ENCODE measurements at regions not wholly inside any gene's neighbourhood (a gene's known extent, or its start where the extent isn't known, plus 50 kb on each side); places are given as distances from the start of the nearest gene placed in this dataset.

DNA sequence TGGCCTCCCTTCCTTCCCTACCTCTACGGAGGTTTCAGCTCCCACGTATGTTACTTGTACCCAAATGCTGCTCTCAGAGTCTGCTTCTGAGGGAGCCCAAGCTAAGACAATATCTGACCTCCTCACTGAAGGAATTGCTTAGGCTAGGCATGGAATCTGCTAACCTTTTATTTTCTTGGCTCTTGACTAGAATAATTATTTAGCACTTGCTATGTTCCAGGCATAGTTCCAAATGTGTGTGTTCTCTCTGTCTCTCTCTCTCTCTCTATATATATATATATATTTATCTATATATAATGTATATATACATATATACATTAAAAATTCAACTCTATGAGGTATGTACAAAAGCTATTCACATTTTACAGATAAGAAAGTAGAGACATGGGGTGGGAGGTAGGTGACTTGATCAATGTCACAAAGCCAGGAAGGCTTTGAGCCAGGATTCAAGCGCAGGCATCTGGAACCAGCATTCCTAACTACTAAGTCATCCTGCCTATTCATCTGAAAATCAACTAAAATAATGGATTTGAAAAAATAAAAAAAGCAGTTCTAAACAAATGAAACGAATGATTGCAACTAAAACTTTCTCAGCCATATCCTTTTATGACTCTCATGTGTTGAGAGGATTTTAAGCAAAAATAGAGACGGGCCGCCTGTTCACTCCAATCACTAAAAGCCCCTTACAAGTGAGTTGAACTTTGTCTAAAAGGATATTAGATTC is 189.7 kb upstream of the JAG1 start:
- DNase-seq (ENCODE audit: low read depth) = no peak

DNA sequence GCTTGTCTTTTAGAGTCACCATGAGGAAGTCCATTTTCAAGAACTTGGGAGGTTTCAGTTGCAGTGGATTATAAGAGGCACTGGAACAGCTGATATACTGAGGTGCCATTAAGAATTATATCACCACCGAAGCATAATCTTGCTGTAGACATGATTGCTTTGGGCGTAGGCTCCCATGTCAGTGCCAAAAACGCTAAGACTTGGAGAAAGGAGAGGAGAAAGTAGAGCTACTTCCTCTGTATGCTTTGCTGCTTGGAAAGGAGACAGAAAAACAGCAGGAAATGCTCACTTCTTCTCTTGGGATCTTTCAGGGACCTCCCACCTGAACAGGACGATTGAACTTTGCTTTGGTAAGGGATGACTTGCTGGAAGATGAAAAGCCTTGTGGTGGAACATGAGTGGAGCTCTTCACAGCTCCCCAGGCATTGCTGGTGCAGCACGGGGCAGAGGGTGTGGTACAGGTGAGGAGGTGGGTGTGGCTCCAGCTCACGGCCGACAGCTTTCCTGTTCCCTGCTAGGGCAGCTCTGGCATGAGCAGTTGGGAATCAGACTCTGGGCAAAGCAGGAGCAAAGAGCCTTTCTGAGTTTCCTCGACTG is 190.4 kb upstream of the JAG1 start:
- no peak for DNase-seq (ENCODE audit: low read depth)

DNA sequence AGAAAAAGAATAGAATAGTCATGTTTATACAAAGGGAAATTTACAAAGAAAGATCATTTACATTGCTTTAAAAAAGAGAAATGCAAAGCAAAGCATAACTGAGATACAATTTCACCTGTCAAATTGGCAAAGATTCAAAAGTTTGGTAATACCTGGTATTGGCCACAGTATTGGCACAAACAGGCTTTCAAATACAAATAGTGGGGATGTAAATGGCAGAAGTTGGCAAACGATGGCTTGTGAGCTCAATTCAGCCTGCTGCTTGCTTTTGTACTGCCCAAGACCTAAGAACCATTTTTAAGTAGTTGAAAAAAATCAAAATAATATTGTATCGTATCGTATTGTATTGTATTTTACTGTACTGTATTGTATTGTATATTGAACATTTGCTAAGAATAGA is 194.5 kb upstream of the JAG1 start:
- DNase-seq (ENCODE audit: low read depth) = no peak

DNA sequence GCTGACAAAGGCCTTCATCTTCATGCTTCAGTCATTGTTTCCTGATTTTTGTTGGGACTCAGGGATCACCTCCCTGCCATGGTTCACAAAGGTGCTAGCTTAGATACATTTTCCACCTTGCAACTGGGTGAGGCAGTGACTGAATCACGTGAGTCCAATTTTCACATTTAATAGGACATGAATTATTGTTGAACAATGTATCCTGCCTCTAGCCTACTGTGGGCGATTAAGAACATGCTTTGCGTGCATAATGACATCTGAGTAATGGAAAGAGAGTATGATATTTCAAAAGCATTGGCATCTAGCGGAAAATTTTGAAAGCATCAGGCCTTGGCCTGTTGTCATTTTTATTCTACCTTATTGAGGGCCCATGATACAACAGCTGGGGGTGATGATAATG is 199.2 kb upstream of the JAG1 start:
- DNase-seq (ENCODE audit: low read depth) = no peak

DNA sequence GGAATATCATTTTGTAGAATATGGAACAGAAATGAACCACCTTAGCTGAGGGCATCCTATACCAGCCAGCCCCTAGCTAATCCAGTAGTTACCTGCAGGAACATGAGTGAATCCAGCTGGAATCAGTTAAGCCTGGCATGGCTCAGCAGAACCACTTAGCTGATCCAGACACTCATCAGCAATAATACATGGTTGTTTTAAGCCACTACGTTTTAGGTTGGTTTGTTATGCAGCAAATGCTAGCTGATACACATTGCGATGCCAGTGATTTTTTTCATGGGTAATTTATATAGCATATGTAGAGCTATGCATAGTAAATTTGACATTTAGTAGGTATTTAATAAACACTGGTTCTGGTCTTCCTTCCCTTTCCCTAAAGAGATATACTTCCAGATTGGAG is 201.9 kb upstream of the JAG1 start:
- no peak for DNase-seq (ENCODE audit: low read depth)

DNA sequence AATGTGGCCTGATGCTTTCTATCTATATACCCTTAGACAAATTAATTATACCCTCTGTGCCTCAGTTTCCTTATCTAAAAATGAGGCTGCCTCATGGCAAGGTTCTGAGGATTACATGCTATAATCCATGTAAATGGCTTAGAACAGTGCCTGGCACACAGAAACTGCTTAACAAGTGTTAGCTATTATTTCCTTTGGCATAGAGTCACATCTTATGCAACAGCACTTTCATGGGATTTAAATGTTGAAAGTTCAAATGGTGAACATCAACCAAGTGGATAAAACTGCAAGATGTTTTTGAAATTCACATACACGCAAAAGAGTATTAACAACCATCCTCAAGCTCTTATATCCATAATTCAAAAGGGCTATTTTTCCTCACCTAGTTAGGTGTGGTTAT is 202.8 kb upstream of the JAG1 start:
- DNase-seq (ENCODE audit: low read depth) = peak; percentile 65

DNA sequence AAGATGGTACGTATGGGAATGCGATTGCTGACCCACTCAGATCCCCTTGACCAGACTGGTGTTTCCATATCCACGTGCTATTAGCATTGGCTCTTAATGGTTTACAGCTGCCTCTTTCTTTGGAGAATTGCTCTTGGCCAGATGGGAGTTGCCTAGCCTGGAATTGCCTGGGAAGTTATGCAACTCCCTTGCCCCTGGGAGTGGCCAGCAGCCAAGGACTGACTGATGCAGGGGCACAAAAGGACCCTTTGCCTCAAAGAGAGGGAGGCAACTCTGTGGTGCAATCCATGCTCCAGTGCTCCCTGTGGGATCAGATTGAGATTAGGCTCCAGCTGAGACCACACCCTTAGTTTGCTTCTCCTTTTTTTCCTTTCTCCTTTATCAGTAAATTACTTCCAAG is 203.5 kb upstream of the JAG1 start:
- no peak for DNase-seq (ENCODE audit: low read depth)

DNA sequence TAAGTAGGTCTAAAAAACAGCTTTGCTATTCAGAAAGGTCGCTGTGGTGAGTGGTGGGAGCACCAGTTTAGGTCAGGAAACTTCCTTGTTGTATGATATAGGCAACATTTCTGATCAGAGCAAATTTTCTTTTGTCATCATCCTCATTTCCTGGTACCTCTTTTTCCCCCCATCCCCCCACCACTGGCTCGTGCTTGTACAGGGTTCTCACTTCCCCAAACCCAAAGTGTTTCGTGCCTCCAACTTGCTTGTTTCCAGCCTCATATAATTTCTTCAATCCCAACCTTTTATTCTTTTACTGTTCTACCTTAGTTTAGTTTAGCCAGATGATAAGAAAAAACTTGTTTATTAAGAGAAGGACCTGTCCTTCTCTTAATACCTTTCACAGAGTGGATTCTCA is 209.4 kb upstream of the JAG1 start:
- no peak for DNase-seq (ENCODE audit: low read depth)

DNA sequence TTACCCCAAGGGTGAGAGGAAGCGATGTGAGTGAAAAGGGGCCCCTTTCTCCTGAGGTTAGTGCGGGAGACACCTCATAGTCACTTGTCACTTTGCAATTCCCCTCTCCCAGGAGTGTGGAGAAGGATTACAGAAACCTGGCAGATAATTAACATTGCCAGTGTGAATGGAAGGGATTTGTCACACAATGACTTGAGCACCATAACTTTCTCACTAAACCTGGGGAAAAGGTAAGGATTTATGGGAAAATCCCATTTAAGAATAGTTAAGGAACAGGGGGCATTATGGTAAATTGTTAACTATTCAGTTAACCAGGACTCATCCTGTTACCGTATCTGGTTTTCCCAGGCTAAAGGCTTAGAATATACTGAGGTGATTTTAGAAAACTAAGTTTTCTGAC is 219.5 kb upstream of the JAG1 start:
- DNase-seq (ENCODE audit: low read depth) = no peak

DNA sequence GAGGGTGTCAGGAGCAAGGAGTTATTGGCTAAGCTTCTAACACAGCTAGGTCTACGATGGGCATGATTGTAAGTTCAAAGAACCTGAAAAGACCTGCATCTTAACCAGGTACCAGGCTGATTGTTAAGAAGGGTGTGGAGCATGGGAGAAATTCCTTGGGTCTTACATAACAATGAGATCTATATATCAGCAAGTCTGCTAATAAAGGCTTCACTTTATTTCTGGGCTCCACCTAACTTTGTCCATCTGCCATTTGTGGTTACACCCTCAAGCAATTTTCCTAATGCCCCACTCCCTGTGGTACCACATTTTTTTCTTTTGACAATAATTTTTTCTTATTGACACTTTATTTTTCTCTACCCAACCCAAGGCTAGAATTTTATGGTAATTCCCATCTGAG is 223.5 kb upstream of the JAG1 start:
- no peak for DNase-seq (ENCODE audit: low read depth)

DNA sequence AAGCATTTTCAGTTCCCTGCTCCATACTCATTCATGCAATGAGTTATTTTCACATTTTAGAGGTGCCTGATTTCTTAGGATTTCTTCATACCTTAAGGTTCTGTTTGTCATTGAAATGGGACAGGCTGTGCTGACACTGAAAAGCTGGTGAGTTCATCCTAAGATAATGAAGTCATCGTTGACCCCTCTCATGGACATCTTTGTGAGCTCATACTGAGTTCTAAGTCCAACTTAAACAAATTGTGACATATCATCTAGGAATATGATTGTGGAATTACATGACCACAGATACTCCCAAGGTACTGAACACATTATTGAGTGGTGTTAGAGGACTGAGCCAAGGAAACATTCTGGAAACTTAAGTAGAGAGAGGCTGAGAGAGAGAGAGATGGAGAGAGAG is 224.8 kb upstream of the JAG1 start:
- peak; percentile 61 for DNase-seq (ENCODE audit: low read depth)

DNA sequence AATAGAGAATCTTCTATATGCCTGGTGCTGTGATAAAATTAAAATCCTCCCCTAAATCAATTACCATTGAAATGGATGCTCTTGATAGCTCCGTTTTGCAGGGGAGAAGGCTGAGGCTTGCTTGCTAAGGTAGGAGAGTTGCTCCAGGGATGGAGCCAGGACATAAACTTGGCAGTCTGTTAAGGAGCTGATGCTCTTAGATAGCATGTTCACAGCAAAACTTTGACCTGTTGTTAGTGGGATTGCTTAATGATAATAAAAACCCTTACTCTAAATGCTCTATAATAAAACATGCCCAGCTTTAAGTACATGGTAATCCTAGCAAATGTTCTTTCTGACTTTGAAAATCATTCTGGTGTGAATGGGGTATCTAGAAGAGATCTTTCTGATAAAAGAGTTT is 228.4 kb upstream of the JAG1 start:
- DNase-seq (ENCODE audit: low read depth) = no peak

DNA sequence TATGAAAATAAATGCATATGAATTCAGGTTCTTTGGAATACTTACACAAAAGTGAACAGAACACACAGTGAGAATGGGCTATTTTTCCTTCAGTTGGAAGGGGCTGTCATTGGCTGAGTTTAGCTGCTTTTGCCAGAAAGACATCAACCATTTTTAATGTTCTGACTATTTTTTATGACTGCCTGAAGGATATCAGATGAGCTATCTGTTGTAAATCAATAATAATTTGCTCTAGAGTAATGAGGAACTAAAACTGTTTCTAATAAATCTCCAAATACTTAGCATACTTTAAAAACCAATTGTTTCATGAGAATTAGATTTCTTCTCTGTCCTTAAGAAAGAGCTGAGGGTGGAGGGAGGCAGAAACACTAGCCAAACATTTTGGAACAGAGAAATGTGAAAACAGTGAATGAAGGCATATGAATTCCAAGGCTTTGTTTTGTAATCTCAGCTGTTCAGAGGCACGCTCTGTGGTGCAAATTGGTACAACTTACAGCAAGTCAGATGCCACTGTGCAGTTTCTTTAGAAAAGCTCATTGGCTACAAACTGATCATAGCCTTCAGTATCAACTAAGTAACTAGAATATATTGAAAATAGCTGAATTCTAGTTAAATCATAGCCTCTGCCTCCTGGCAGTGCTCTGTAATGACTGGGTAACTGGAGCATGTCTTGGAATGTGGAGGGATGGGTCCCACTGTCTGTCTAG is 228.9 kb upstream of the JAG1 start:
- peak; percentile 47 for DNase-seq (ENCODE audit: low read depth)

DNA sequence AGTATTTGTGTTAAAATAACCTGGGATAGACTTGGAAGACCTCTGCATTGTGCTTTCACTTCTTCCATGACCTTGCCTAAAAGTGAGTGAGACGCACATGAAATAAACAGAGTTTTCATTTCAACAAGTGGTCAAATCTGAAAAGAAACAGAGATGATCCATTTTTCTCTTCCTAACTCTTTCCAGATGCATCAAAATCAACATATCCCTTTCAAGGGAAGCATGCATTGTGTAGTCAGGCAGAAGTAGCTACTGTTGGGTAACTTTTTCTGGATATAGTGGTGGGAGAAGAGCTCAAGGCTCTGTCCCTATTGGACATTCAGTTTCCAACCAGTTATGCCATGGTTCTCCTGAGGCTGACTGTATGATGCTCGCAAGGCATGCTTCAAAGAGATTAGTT is 233.0 kb upstream of the JAG1 start:
- DNase-seq (ENCODE audit: low read depth) = no peak

DNA sequence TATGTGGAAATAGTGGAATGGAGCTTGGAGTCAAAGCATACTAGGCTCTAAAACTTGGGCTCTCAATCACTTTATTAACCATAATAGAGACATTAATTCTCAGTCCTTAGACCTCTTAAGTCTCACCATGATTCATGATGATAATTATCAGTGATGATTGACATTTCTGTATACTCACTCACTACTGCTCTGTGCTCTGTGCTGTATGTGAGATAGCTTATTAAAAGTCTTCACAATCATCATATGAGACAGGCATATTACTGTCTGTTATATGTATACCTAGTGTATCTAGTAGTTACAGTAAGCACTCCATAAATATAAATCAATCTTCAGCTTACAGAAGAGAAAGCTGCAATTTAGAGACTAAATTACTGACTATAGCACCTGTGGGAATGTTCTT is 236.0 kb upstream of the JAG1 start:
- DNase-seq (ENCODE audit: low read depth) = no peak

DNA sequence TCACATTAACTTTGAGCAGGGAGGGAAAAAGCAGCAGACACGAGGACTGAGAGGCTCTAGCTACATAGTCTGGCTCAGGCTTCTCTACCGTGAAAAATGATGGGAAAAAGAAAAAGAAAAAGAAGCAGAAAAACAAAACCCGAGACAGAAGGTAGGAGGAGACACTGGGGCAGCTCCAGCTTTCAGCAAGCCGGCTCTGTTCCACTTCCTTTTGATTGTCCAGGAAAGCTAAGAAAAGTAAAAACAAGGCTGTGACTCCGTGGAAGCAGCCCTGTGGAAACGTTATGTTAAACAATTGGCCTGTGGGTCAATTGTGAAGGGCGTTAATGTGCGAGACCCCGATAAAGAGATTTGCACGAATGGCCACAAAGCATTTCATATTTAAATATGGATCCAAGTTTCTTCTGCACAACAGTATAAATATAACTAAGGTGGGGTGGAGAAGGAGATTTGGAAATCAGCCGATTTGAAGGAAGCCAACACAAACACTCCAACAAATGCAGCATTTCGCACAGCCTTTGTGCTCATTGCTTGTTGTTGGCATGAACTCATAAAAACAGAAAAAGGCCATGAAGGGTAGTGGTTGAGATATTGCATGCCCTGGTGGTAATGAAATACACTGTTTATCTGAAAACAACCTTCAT is 236.9 kb upstream of the JAG1 start:
- no peak for DNase-seq (ENCODE audit: low read depth)

DNA sequence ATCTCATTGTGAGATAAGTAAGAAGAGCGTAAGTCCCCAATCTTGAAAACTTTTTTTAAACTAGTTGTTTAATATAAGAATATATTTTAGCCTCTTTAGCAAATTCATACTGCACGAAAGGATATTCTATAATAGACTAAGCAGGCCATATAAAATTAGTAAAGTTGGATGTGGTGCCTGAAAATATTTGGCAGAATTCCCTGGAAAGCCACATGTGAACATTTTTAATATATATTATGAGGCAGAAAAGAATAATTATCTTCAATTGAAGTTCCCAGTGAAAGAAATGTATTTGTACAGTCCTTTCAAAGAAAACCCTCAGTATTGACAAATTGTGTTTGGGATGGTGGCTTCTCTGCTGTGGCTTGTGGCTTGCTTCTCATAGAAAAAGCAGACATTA is 237.5 kb upstream of the JAG1 start:
- no peak for DNase-seq (ENCODE audit: low read depth)

DNA sequence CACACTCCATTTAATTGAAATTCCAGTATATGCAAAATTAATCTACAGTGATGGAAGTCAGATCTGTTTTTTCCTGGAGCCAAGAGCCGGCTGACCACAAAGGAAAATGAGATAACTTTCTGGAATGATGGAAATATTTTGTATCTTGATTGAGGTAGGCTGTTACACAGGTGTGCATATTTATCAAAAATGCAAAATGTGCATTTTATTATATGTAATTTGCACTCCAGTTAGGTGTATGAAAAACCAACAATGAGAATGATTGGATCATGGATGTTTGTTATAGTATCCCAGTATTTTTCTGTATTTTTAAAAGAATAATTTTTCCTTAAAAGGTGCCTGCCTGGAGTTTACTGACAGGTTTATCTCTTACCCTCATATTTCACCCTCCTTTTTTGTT is 242.0 kb upstream of the JAG1 start:
- no peak for DNase-seq (ENCODE audit: low read depth)

DNA sequence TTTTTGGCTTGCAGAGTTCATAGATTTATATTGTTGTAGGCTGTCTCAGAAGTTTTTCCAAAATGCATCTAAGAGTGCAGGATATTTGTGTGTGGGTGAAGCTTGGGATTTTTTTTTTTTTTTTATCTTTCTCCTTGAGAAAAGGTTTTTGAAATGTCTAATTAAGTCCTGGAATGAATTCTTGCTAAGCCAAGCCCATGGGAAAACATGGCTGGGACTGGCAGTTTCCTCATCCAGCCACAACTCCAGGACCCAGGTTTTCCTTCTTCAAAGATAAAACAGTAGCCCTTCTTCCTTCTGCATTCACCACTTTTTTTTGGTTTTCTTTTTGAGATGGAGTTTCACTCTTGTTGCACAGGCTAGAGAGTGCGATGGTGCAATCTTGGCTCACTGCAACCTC is 242.5 kb upstream of the JAG1 start:
- DNase-seq (ENCODE audit: low read depth) = no peak

DNA sequence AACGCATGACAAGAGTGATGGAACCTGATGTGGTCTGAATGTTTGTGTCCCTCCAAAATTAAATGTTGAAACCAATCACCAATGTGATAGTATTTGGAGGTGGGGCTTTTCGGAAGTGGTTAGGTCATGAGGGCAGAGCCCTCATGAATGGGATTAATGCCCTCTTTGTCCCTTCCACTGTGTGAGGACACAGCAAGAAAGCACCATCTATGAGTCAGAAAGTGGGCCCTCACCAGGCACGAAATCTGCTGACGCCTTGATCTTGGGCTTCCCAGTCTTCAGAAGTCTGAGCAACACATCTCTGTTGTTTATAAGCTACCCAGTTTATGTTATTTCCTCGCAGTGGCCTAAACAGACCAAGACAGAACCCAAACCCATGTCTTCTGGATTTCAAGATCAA is 244.0 kb upstream of the JAG1 start:
- no peak for DNase-seq (ENCODE audit: low read depth)

DNA sequence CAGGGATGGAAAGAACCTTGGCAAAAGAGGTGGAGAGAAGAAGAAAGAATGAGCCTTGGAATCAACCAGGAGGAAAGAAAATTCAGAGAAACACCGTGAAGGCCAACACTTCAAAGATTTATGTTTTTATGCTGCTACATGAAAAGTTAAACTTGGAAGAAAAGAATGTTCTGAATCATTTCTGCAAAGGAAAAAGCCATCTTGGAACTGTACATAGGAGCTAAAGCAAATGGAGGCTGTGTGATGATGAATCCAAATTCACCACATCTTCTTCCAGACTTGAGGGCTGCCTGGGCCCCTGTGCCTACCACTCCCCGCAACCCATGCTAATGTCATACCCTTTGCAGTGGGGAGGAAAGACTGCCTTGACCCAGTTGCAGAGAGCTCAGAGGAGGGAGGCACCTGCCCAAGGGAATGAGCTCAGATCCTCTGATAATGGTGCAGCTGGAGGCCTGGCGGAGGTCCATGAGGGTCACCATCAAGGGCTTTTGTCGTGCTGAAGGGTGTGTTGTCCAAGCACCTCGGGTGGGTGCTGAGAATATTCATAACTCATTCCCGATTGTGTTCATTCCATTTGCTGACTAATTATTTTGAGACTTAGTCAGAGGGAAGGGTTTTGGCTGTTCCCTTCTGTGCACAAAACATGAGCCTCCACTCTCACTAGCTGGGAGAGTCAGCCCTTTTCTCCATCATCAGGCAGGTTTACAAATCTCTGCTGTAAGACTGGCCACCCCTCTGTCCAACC is 245.8 kb upstream of the JAG1 start:
- peak; percentile 76 for DNase-seq (ENCODE audit: low read depth)

DNA sequence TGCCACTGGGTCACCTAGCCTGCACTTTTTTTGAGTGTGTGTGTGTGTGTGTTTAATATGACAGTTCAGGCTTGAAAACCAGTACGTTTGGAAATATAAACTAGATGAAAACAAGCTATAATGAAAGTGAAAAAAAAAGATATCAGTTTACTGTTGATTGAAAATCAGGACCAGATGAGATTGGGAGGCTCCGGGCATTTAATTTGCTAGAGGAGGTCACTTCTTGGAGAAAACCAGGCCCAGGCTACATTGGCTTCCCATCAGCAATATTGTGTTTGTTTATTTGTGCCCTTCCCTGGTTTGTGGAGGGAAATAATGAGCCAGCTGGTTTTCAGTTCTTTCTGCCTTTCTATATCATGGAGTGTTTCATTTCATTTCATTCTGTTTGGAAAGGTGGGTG is 246.6 kb upstream of the JAG1 start:
- no peak for DNase-seq (ENCODE audit: low read depth)

Data from stromal cell of bone marrow (primary cell).